ENCODE measurements at regions not wholly inside any gene's neighbourhood (a gene's known extent, or its start where the extent isn't known, plus 50 kb on each side); places are given as distances from the start of the nearest gene placed in this dataset.

DNA sequence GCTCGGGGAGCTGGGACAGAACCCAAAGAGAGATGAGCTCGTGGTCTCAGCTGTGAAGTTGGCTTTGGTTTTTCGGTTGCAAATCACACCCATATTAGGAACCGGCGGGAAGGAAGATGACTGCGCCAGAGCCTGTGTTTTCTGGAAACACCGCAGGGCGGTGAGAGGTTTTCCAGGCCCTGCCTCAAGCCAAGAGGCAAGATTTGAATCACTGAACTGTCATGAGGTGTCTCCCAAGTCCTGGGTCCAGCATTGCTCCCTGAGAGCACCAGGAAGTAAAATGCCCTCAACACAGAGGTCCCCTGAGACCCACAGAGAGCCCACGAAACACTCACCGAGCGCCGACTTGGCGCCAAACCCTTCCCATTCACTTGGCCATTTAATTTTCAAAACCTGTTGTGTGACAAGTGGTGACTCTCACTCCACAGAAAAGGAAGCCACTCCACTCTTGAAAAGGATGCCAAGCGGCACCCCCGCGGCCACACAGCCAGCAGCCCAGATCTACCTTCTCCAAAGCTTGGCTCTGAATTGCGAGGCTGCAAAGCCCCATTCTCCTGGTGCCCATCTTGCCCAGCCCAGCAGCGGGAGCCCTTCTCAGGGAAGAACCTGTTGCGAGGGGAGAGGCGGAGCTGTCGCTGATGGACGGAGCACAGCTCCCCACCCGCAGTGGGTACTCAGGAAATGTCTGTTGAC is 99.0 kb upstream of the RUNX3 start:
- TF ChIP-seq, protein P1, sequence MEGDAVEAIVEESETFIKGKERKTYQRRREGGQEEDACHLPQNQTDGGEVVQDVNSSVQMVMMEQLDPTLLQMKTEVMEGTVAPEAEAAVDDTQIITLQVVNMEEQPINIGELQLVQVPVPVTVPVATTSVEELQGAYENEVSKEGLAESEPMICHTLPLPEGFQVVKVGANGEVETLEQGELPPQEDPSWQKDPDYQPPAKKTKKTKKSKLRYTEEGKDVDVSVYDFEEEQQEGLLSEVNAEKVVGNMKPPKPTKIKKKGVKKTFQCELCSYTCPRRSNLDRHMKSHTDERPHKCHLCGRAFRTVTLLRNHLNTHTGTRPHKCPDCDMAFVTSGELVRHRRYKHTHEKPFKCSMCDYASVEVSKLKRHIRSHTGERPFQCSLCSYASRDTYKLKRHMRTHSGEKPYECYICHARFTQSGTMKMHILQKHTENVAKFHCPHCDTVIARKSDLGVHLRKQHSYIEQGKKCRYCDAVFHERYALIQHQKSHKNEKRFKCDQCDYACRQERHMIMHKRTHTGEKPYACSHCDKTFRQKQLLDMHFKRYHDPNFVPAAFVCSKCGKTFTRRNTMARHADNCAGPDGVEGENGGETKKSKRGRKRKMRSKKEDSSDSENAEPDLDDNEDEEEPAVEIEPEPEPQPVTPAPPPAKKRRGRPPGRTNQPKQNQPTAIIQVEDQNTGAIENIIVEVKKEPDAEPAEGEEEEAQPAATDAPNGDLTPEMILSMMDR (IDR thresholded peaks at IDR 0.05; ENCODE audit: borderline replicate concordance, insufficient read depth, low read depth, low read length) = no peak
- H3K4me3 ChIP-seq (ENCODE audit: low read depth, low read length) = peak overlapping the region; percentile 26

DNA sequence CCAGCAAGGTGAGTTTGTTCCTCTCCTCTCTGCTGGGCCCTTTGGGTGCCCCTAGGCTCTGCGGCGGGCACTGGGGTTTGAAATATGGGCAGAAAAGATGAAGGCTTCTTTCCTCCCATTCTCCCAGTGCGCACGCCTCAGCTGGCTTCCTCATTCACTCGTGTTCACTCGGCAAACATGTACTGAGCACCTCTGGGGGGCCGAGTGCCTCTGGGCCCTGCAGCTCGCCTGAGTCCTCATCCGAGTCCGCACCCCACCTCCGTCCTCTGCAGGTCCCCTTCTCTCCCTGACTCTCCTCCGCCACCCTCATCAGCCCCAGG is 98.5 kb upstream of the RUNX3 start:
- peak overlapping the region; percentile 26 for H3K4me3 ChIP-seq (ENCODE audit: low read depth, low read length)
- TF ChIP-seq, protein P1 (IDR thresholded peaks at IDR 0.05; ENCODE audit: borderline replicate concordance, insufficient read depth, low read depth, low read length) = no peak

DNA sequence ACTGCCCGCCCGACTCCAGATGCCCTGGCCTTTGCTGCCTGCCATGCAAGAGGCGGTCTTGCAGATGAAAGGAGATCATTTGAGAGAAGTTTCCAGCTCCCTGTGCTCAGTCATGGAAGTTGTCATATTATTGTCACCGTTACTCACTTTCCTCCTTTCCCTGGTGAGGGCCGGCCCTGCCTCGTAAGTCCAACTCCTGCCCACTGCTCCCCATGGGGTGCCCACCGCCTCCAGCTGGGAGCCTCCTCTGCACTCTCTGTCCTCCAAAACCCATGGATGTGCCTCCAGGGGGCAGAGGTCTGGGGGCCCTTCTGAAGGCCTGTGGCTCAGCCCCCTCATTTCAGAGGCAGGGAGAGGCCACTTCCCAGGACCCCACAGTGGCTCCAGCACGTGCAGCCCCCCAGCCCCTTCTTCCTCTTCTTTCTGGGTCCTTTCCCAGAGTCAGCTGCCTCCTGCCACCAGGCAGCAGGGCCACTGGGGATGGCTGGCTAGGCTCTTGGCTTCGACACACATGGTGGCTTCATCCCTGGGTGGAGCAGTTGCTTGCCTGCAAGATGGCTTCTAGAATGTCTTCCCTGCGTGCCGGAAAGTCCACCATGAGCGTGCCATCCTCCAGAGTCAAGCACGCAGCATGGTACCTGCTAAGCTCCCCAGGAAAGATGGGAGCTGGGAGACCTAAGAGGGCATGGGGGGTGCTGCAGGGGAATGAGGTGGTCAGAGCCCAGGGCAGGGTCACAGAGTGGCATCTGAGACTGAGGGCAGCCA is 97.9 kb upstream of the RUNX3 start:
- TF ChIP-seq, protein P1 (IDR thresholded peaks at IDR 0.05; ENCODE audit: borderline replicate concordance, insufficient read depth, low read depth, low read length) = no peak
- H3K4me3 ChIP-seq (ENCODE audit: low read depth, low read length) = no peak overlapping the region

DNA sequence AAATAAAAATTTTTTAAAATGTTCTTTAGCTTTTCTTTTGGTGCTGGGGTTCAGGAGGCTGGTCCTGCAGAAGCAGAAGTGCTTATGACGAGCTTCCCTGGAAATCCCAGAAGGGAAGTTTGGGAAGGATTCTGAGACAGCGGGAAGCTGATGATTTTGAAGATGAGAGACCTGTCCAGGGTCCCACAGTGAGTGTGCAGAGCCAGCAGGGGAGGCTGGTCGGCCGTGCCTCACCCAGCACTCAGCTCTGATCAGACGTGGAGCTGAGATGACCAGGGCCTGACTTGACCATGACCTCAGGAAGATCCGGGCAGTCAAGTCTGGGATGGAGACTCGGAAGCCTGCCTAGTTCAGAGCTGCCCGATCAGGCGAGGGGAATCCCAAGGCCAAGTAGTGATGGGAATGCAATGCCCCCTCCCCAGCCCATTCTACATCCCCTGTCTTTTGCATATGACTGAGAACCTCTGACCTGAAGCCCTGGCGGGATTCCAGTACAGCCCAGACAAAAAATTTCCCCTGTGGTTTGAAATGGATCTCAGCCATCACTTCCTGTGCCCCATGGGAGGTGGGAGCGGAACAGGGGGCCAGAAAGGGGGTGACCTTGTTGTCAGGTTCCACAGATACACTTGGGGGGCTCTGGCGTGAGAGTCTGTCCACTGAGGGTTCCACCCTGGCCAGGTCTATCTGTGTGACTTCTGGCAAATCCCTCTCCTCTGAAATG is 96.8 kb upstream of the RUNX3 start:
- H3K4me3 ChIP-seq (ENCODE audit: low read depth, low read length) = no peak overlapping the region
- TF ChIP-seq, protein P1 (IDR thresholded peaks at IDR 0.05; ENCODE audit: borderline replicate concordance, insufficient read depth, low read depth, low read length) = no peak

DNA sequence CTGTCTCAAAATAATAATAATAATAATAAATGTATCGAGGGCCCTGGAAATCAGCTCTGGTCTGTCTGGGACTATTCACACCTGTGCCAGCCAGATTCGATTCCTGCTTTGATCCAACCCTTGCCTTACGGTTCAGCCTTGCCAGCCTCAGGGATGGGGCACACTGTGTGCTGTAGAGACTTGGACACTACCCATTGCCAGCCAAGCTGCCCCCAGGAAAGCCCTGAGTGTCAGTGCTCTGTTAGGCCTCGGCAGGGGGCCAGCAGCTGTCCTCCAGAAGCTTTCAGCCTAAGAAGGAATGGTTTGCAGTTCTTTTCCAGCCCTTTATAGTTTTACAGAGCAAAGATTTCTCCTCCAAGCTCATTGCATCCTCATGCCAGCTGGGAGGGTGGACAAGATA is 96.2 kb upstream of the RUNX3 start:
- no peak overlapping the region for H3K4me3 ChIP-seq (ENCODE audit: low read depth, low read length)
- TF ChIP-seq, protein P1 (IDR thresholded peaks at IDR 0.05; ENCODE audit: borderline replicate concordance, insufficient read depth, low read depth, low read length) = no peak

DNA sequence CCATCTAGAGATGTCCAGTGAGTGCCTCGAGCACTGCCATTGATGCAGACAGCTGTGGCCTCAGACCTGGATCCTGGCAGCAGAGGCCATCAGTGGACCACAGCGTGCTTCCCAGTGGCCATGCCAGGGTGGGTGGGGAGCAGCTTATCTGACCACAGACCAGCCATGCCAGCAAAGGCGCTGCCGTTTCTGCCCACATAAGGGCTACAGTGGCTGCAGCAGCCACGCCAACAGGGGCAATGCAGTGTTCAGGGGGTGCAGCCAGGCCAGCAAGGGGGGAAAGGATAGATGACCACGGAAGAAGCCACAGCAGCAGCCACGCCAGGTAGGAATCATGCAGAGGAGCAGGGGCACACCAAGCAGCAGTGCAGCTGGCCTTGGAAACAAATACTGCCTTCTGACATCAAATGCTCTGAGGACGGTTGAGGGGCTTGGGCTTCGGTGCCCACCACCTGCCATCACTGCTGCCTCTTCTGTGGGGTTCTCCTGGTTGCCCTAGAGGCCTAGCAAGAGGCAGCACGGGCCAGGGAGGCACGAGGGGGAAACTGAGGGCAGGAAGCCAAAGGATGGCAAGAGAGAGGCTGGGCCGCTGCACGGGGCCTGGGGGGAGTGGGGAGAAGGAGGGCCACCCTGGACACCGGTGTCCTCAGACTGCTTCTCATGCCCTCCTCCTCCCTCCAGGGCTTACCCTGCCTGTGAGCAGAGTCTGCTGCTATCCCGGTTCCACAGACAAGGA is 94.7 kb upstream of the RUNX3 start:
- no peak overlapping the region for H3K4me3 ChIP-seq (ENCODE audit: low read depth, low read length)
- TF ChIP-seq, protein P1 (IDR thresholded peaks at IDR 0.05; ENCODE audit: borderline replicate concordance, insufficient read depth, low read depth, low read length) = no peak

All from GM12875 (cell line).